IMR-90 (cell line): ENCODE measurements at regions not wholly inside any gene's neighbourhood (a gene's known extent, or its start where the extent isn't known, plus 50 kb on each side); places are given as distances from the start of the nearest gene placed in this dataset.

Experiments used
- ATAC-seq: fragments of 200-7000 bp; cut with Tn5 transposase; 2 replicates; pipeline ENCODE4 v1.9.1; 2020; ENCODE audit warnings: low read depth, mild to moderate bottlenecking, moderate library complexity
- BruUV-seq: library from RNA; stranded (reverse); fragments of 400-500 nt; replicated peaks from 2 replicates; lab custom pipeline; 2021; lab: Mats Ljungman, UMichigan
- CTCF ChIA-PET: fragments of 300-600 bp; formaldehyde crosslinking; extraction: SDS; loops from one replicate; lab custom pipeline; 2021; ENCODE audit warnings: antibody characterized with exemption; lab: Yijun Ruan, JAX
- POLR2A ChIA-PET: fragments of 300-600 bp; sonication (Branson Sonifier 250); formaldehyde crosslinking; loops from one replicate; lab custom pipeline; 2022; ENCODE audit warnings: antibody characterized with exemption; ENCODE audit not compliant: unreplicated experiment; lab: Charles Lee
- DNase-seq: peaks from one replicate; pipeline ENCODE4 v3.0.0; 2013
- H2AFZ ChIP-seq: replicated peaks from 2 replicates; pipeline ENCODE3; 2013; ENCODE audit warnings: low read length, mild to moderate bottlenecking; ENCODE audit not compliant: poor library complexity
- H2AK5ac ChIP-seq: 2 replicates; pipeline ENCODE4 v1.6.1; 2013; ENCODE audit warnings: low read depth, low read length, inconsistent platforms
- H2AK9ac ChIP-seq: replicated peaks from 2 replicates; pipeline ENCODE3; 2013; ENCODE audit warnings: mild to moderate bottlenecking, low read depth, low read length, moderate library complexity; ENCODE audit not compliant: poor library complexity
- H2BK120ac ChIP-seq: 2 replicates; pipeline ENCODE4 v1.6.1; 2013; ENCODE audit warnings: low read depth, low read length, inconsistent platforms
- H2BK15ac ChIP-seq: 3 replicates; pipeline ENCODE4 v1.6.1; 2013; ENCODE audit warnings: low read depth, low read length, inconsistent platforms
- H2BK20ac ChIP-seq: 2 replicates; pipeline ENCODE4 v1.6.1; 2013; ENCODE audit warnings: low read depth, mild to moderate bottlenecking, inconsistent platforms, low read length, moderate library complexity
- H2BK5ac ChIP-seq: 2 replicates; pipeline ENCODE4 v1.6.1; 2013; ENCODE audit warnings: mild to moderate bottlenecking, low read depth, low read length, inconsistent platforms; ENCODE audit not compliant: poor library complexity, severe bottlenecking
- H3K14ac ChIP-seq: replicated peaks from 2 replicates; pipeline ENCODE4 v1.6.1; 2013; ENCODE audit warnings: low read depth, low read length, inconsistent platforms
- H3K18ac ChIP-seq: 2 replicates; pipeline ENCODE4 v1.6.1; 2013; ENCODE audit warnings: low read depth, low read length, control low read depth
- H3K23ac ChIP-seq: 2 replicates; pipeline ENCODE4 v1.6.1; 2013; ENCODE audit warnings: low read depth, low read length, inconsistent platforms
- H3K27ac ChIP-seq: 2 replicates; pipeline ENCODE4 v1.5.1; 2013; ENCODE audit warnings: mild to moderate bottlenecking, control low read depth, low read length; ENCODE audit not compliant: insufficient read depth
- H3K27me3 ChIP-seq: 2 replicates; pipeline ENCODE4 v1.6.1; 2013; ENCODE audit warnings: low read length; ENCODE audit not compliant: control insufficient read depth, insufficient read depth
- H3K36me3 ChIP-seq: 2 replicates; pipeline ENCODE4 v1.6.1; 2013; ENCODE audit warnings: low read length, mixed read lengths; ENCODE audit not compliant: control insufficient read depth, insufficient read depth
- H3K4ac ChIP-seq: 2 replicates; pipeline ENCODE4 v1.6.1; 2013; ENCODE audit warnings: low read depth, low read length, inconsistent platforms
- H3K4me1 ChIP-seq: 2 replicates; pipeline ENCODE4 v1.6.1; 2013; ENCODE audit warnings: low read length, mixed read lengths; ENCODE audit not compliant: control insufficient read depth, insufficient read depth
- H3K4me2 ChIP-seq: 2 replicates; pipeline ENCODE4 v1.6.1; 2013; ENCODE audit warnings: low read depth, mild to moderate bottlenecking, control low read depth, low read length, moderate library complexity
- H3K4me3 ChIP-seq: 2 replicates; pipeline ENCODE4 v1.5.1; 2013; ENCODE audit warnings: low read depth, mild to moderate bottlenecking, control low read depth, low read length, moderate library complexity; ENCODE audit not compliant: insufficient read depth
- H3K56ac ChIP-seq: 2 replicates; pipeline ENCODE4 v1.6.1; 2013; ENCODE audit warnings: low read length, inconsistent platforms; ENCODE audit not compliant: insufficient read depth; ENCODE audit errors: extremely low read depth
- H3K79me1 ChIP-seq, 2 experiments: 2 replicates each; pipeline ENCODE4 v1.6.1; 2013; ENCODE audit warnings: low read length in 2 of 2, inconsistent platforms in 1 of 2, low read depth in 1 of 2
- H3K9ac ChIP-seq: 2 replicates; pipeline ENCODE4 v1.6.1; 2013; ENCODE audit warnings: low read depth, low read length, control low read depth
- H3K9me1 ChIP-seq: 2 replicates; pipeline ENCODE4 v1.6.1; 2013; ENCODE audit warnings: low read length, inconsistent platforms; ENCODE audit not compliant: insufficient read depth
- H3K9me3 ChIP-seq: 2 replicates; pipeline ENCODE4 v1.6.1; 2013; ENCODE audit warnings: low read length; ENCODE audit not compliant: control insufficient read depth, insufficient read depth
- H4K20me1 ChIP-seq: 2 replicates; pipeline ENCODE4 v1.6.1; 2013; ENCODE audit warnings: low read length, inconsistent platforms; ENCODE audit not compliant: insufficient read depth
- H4K5ac ChIP-seq: 2 replicates; pipeline ENCODE4 v1.6.1; 2013; ENCODE audit warnings: mild to moderate bottlenecking, low read depth, low read length, control low read depth
- H4K8ac ChIP-seq, 2 experiments: 2 replicates each; pipeline ENCODE4 v1.6.1; 2013; ENCODE audit warnings: low read depth in 2 of 2, low read length in 2 of 2, control low read depth in 1 of 2, inconsistent platforms in 1 of 2
- H4K91ac ChIP-seq: 2 replicates; pipeline ENCODE4 v1.6.1; 2013; ENCODE audit warnings: low read depth, low read length, inconsistent platforms; ENCODE audit not compliant: insufficient read depth
- BHLHE40 ChIP-seq: fragments of 150-350 bp; IDR thresholded peaks from 2 replicates; pipeline ENCODE4 v1.6.1; 2016; ENCODE audit warnings: mild to moderate bottlenecking, low read depth, low read length
- CEBPB ChIP-seq: IDR thresholded peaks from 2 replicates; pipeline ENCODE4 v1.6.1; 2012; ENCODE audit warnings: low read depth, low read length, improper control_type of control experiment
- CHD1 ChIP-seq: IDR thresholded peaks from 2 replicates; pipeline ENCODE4 v1.6.1; 2012; ENCODE audit warnings: low read depth, low read length, improper control_type of control experiment
- ELK1 ChIP-seq: fragments of 150-350 bp; IDR thresholded peaks from 2 replicates; pipeline ENCODE4 v1.6.1; 2016; ENCODE audit warnings: low read depth, mild to moderate bottlenecking, low read length, moderate library complexity, borderline replicate concordance
- FOS ChIP-seq: fragments of 150-350 bp; IDR thresholded peaks from 2 replicates; pipeline ENCODE4 v1.6.1; 2016; ENCODE audit warnings: low read depth, low read length
- MAFK ChIP-seq: IDR thresholded peaks from 2 replicates; pipeline ENCODE4 v1.6.1; 2012; ENCODE audit warnings: low read depth, low read length, improper control_type of control experiment
- MAZ ChIP-seq: IDR thresholded peaks from 2 replicates; pipeline ENCODE4 v1.6.1; 2012; ENCODE audit warnings: low read depth, mild to moderate bottlenecking, low read length, improper control_type of control experiment, moderate library complexity, borderline replicate concordance
- MXI1 ChIP-seq: IDR thresholded peaks from 2 replicates; pipeline ENCODE4 v1.6.1; 2012; ENCODE audit warnings: low read depth, mild to moderate bottlenecking, low read length, moderate library complexity, borderline replicate concordance
- NFE2L2 ChIP-seq: fragments of 150-350 bp; IDR thresholded peaks from 2 replicates; pipeline ENCODE4 v1.6.1; 2016; ENCODE audit warnings: low read depth, mild to moderate bottlenecking, low read length
- POLR2A ChIP-seq: IDR thresholded peaks from 2 replicates; pipeline ENCODE4 v1.6.1; 2012; ENCODE audit warnings: mild to moderate bottlenecking, low read depth, low read length
- RAD21 ChIP-seq: IDR thresholded peaks from 2 replicates; pipeline ENCODE4 v1.6.1; 2012; ENCODE audit warnings: low read length, improper control_type of control experiment
- RCOR1 ChIP-seq: IDR thresholded peaks from 2 replicates; pipeline ENCODE4 v1.6.1; 2012; ENCODE audit warnings: mild to moderate bottlenecking, low read length, improper control_type of control experiment; ENCODE audit not compliant: insufficient replicate concordance
- RFX5 ChIP-seq: IDR thresholded peaks from 2 replicates; pipeline ENCODE4 v1.8.0; 2012; ENCODE audit warnings: low read depth, mild to moderate bottlenecking, low read length, moderate library complexity
- SMC3 ChIP-seq: fragments of 150-350 bp; IDR thresholded peaks from 2 replicates; pipeline ENCODE4 v1.6.1; 2016; ENCODE audit warnings: low read depth, mild to moderate bottlenecking, antibody characterized with exemption, low read length, moderate library complexity
- WGBS, 2 experiments: methylation state at CpG; one replicate each; pipeline versions ENCODE4 v1.1.5 to v1.1.7; 2013; ENCODE audit warnings: missing lambda C conversion rate in 2 of 2; ENCODE audit not compliant: insufficient read length in 1 of 2; ENCODE audit errors: extremely low coverage in 2 of 2; 5-methylcytosine and 5-hydroxymethylcytosine counted together
- dilution Hi-C: fragments of 300-500 bp; cut with HindIII; formaldehyde crosslinking; loops from one replicate; pipeline ENCODE4 v1.14.3; 2018; ENCODE audit warnings: low sequenced_read_pairs; ENCODE audit not compliant: unreplicated experiment
- in situ Hi-C: fragments of 300-500 bp; cut with MboI; formaldehyde crosslinking; loops from 3 replicates; pipeline ENCODE4 v1.14.3; 2019; ENCODE audit warnings: low sequenced_read_pairs, inconsistent platforms, mixed read lengths
- intact Hi-C: fragments of 100-400 bp; cut with micrococcal nuclease; formaldehyde crosslinking; loops from 2 replicates; pipeline ENCODE4 v1.10.0; 2022
- TF ChIP-seq, protein P1 (sequence below): conservative IDR thresholded peaks from 2 replicates; pipeline ENCODE4 v1.5.1; 2012; ENCODE audit warnings: mild to moderate bottlenecking, low read depth, low read length, improper control_type of control experiment
- TF ChIP-seq, protein P2 (sequence below): fragments of 150-350 bp; IDR thresholded peaks from 2 replicates; pipeline ENCODE4 v1.6.1; 2017; ENCODE audit warnings: mild to moderate bottlenecking, antibody characterized with exemption, low read length, low read depth

- POLR2A ChIA-PET = no interaction called here
- no peaks in the 10 kb centered on the region for H3K9me1 ChIP-seq
- H3K36me3 ChIP-seq = no peaks in the 10 kb centered on the region
- H2BK20ac ChIP-seq = no peak overlapping the region
- TF ChIP-seq RFX5 (no peak), NFE2L2 (no peak), MAZ (no peak), RAD21 (no peak), POLR2A (no peak), RCOR1 (no peak), CHD1 (no peak), SMC3 (no peak), ELK1 (no peak), CEBPB (no peak), MXI1 (no peak), FOS (no peak), MAFK (no peak), BHLHE40 (no peak)
- TF ChIP-seq, protein P1, sequence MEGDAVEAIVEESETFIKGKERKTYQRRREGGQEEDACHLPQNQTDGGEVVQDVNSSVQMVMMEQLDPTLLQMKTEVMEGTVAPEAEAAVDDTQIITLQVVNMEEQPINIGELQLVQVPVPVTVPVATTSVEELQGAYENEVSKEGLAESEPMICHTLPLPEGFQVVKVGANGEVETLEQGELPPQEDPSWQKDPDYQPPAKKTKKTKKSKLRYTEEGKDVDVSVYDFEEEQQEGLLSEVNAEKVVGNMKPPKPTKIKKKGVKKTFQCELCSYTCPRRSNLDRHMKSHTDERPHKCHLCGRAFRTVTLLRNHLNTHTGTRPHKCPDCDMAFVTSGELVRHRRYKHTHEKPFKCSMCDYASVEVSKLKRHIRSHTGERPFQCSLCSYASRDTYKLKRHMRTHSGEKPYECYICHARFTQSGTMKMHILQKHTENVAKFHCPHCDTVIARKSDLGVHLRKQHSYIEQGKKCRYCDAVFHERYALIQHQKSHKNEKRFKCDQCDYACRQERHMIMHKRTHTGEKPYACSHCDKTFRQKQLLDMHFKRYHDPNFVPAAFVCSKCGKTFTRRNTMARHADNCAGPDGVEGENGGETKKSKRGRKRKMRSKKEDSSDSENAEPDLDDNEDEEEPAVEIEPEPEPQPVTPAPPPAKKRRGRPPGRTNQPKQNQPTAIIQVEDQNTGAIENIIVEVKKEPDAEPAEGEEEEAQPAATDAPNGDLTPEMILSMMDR = no peak
- TF ChIP-seq, protein P2, sequence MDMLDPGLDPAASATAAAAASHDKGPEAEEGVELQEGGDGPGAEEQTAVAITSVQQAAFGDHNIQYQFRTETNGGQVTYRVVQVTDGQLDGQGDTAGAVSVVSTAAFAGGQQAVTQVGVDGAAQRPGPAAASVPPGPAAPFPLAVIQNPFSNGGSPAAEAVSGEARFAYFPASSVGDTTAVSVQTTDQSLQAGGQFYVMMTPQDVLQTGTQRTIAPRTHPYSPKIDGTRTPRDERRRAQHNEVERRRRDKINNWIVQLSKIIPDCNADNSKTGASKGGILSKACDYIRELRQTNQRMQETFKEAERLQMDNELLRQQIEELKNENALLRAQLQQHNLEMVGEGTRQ = no peak
- WGBS, 2 experiments = no CpG with 5 or more reads among the region's 5 CpGs
- DNase-seq (no peak), ATAC-seq (no peak)
- no peak overlapping the region for H4K8ac ChIP-seq
- no peaks in the 10 kb centered on the region for H3K4me1 ChIP-seq
- no peak overlapping the region for H3K4ac ChIP-seq
- BruUV-seq = no TSS peak
- no peak overlapping the region for H2AK5ac ChIP-seq
- H2AFZ ChIP-seq = no peak overlapping the region
- peaks cover 9% of the 10 kb centered on the region; the same call in 1 of the 2 replicates for H3K9me3 ChIP-seq
- no peak overlapping the region for H3K56ac ChIP-seq
- CTCF ChIA-PET = no interaction called here
- H2BK120ac ChIP-seq = no peak overlapping the region
- H2AK9ac ChIP-seq = no peak overlapping the region
- H4K5ac ChIP-seq = no peak overlapping the region
- in situ Hi-C loops (no loop called here), intact Hi-C loops (no loop called here), dilution Hi-C loops (no loop called here)
- no peak overlapping the region for H3K9ac ChIP-seq
- no peak overlapping the region for H2BK15ac ChIP-seq
- H4K91ac ChIP-seq = no peak overlapping the region
- no peak overlapping the region for H3K27ac ChIP-seq
- no peak overlapping the region for H3K4me3 ChIP-seq
- H3K18ac ChIP-seq = no peak overlapping the region
- H3K4me2 ChIP-seq = no peak overlapping the region
- H4K20me1 ChIP-seq = no peaks in the 10 kb centered on the region
- H3K79me1 ChIP-seq = no peaks in the 10 kb centered on the region
- H2BK5ac ChIP-seq = no peak overlapping the region
- no peaks in the 10 kb centered on the region for H3K27me3 ChIP-seq
- H3K14ac ChIP-seq = no peak overlapping the region
- no peak overlapping the region for H3K23ac ChIP-seq
These were observed 938.1 kb upstream of the TMEM132C start for GRCh38 chr12:127328867-127329266.
